ENCODE measurements at regions not wholly inside any gene's neighbourhood (a gene's known extent, or its start where the extent isn't known, plus 50 kb on each side); places are given as distances from the start of the nearest gene placed in this dataset.
A peak's percentile ranks its signal among the peaks of the same experiment; 100 is the strongest.
"Not testable (repeated sequence)": the region's sequence is repeated elsewhere in the genome, so short reads cannot be mapped to it uniquely, and the experiment has no call there.

- no peak for DNase-seq
These were observed 978.2 kb upstream of the NCAM2 start for GRCh38 chr21:20020026-20020425.

DNA sequence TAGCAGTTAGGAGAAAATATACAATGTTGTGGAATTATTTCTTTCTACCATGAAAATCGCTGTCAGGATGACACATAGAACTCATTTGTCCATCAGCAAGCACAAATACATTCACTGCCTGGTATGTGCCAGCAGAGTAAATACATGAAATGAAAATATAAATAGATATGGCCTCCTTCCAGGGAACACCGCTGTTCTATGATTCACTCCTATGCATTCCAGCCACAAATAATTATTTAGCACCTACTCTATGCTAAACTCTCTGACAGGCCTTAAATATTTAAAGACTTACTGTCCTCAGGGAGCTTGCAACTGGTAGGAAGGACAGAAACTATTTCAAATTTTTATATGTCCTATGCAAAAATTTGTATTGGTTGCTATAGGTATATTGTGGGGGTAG, 975.0 kb upstream of the NCAM2 start:
- no peak for DNase-seq

- DNase-seq, result no peak
These were observed 973.5 kb upstream of the NCAM2 start for GRCh38 chr21:20024741-20025140.

DNA sequence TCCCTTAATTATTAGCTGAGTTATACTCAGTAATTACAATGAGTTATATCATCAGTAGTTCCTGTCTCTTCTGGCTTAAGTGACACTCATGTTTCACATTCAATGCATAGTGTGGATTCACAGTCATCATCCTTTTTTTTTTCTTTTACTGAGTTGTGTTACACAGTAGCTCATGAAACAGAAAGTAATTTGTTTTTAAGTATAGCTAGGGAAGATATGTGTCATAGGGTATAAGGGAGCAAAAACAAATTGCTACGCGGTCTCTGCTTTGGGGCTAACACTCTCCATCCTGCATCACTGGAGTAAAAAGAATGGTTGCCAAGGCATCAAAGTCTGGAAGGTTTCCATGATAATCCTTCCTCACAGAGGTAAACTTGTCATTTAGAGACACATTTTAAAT, 971.7 kb upstream of the NCAM2 start:
- DNase-seq, result peak in 1 of 2 donors; percentile 78

- no peak for DNase-seq
These were observed 967.8 kb upstream of the NCAM2 start for GRCh38 chr21:20030390-20030789.

DNA sequence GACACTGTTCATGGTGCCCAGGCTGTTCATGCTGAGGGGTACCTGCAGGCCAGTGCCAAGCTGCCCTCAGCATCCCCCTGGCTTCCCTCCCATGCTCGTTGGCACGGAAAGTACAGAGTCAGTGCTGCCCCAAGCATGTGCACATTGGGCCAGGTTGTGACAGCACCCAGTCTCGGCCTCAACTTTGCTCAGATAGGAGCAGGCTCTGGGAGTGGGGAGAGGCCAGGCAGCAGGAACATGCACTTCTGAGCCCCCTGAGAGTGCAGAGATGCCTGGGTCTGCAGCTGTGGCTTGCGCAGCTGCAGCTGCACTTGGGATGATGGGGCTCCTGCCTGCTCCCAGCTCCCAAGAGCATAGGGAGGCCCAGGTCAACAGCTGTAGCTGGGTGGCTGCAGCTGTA, 966.4 kb upstream of the NCAM2 start:
- DNase-seq, result no peak

GRCh38 chr21:20040768-20041167, 957.4 kb upstream of the NCAM2 start:
- peak in 1 of 2 donors; percentile 52 for DNase-seq

- no peak for DNase-seq
These were observed 953.0 kb upstream of the NCAM2 start for GRCh38 chr21:20045197-20045596.

- not testable (repeated sequence) for DNase-seq
These were observed 949.9 kb upstream of the NCAM2 start for GRCh38 chr21:20048130-20048837.

DNA sequence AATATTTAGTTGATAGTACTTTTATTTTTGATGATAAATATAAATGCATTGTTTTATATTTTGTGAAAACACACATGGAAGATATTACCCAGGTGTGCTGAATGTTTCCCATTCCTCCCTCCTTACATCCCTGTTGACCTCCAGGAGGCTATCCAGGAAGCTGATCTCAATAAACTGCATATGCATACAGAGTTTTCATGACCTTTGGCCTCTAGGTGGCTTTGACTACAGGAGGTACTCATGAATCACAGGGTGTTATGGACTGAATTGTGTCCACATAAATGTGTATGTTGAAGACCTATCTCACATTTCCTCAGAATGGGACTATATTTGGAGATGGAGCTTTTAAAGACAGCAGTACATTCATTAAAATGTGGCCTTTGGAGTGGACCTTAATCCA, 914.9 kb upstream of the NCAM2 start:
- no peak for DNase-seq

DNA sequence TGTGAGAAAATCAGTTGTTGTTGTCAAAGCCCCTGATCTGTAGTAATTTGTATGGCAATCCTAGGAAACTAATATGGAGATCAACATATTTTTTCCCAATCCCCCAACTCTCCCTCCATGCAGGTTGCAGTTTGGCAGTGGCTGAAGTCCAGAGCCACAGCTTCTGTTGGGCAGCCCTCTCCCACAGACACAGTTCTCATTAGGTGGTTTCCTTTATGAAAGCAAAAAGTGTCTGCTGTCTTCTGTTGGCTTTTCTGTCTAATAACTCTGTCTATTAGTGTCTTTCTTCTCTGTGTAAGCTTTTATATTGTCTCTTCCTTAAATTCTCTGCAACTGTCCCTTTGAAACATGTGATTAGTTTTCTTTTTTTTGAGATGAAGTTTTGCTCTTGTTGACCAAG, 914.3 kb upstream of the NCAM2 start:
- no peak for DNase-seq

- DNase-seq, result no peak
These were observed 911.7 kb upstream of the NCAM2 start for GRCh38 chr21:20086508-20086907.

- no peak for DNase-seq
These were observed 891.8 kb upstream of the NCAM2 start for GRCh38 chr21:20106368-20106767.

GRCh38 chr21:20108016-20108415, 890.2 kb upstream of the NCAM2 start:
- peak in 1 of 2 donors; percentile 43 for DNase-seq

DNA sequence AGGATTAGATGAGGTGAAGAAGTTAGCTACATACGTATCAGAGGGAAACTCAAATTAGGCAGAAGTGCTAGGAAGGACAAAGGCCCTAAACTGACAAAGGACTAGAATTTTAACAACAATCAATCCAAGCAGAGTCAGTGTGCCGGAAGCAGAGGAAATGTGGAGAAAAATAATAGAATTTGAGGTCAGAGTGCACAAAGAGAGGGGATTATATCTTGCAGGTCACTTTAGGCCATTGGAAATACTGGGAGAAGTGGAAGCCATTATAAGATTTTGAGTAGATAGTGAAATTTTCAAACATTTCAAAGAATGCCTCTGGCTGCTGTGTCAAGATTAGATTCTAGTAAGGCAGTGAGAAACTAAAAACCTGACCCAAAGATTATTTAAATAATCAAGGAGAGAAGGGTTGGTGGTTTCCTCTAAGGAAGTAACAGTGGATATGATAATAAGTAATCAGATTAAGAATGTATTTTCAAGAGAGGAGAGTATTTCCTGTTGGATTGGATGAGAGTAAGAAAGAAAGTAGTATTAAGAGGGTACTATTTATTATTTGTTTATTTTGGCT, 889.2 kb upstream of the NCAM2 start:
- no peak for DNase-seq

DNA sequence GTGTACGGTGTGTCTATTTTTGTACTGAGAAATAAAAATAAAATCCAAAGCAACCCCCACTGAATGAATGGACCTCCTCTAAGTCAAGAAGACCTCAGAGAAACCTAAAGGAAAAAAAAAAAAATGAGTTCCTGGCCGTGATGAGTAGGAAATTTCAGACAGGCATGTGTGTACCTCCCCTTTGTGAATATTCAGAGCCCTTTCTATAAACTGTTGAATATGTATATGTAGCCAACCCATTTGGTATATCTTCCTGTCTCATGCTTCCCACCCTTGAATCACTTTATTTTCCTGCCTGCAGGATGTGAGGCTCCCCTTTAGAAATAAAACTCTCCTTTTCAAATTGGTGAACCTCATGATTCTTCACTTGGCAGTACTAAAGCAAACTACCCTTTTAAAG, 887.8 kb upstream of the NCAM2 start:
- no peak for DNase-seq

DNA sequence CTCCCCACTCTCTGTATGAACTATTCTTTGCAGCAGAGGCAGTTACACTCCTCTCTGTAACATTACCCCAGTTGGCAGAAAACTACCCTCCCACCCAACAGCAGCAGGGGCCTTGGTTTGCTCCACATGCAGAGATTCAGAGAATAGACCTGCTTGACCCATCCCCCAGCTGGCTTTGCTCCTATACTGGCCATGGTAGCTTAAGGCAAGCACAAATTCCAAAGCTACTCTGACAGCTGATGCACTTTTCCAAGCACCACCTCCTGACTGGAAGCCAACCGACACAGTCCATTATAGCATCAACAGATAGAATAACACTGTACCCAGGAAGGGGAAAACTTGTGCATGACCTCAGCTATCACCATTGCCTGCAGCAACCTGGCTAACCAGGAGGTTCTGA, 846.5 kb upstream of the NCAM2 start:
- DNase-seq, result no peak

GRCh38 chr21:20163167-20163566, 835.0 kb upstream of the NCAM2 start:
- no peak for DNase-seq

- DNase-seq, result no peak
These were observed 831.1 kb upstream of the NCAM2 start for GRCh38 chr21:20167059-20167458.

- DNase-seq, result no peak
These were observed 828.2 kb upstream of the NCAM2 start for GRCh38 chr21:20169812-20170576.

DNA sequence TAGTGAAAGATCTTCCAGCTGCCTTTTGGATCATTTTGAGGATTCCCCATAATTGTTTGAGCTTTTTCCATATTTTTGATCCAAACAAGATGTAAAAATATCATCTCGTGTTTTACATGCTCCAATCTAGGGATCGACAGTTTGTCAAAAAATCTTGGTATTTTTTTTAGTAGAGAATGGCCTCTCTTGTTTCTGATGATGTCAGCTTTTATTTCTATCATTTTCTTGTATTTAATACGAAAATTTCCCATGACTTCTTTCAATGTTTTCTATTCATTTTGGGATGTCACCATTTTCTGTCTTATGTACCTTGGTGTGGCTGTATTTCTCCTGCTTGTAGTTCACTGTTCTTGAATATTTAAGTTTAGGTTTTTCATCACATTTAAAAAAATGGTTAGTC, 812.0 kb upstream of the NCAM2 start:
- DNase-seq, result no peak

- no peak for DNase-seq
These were observed 811.2 kb upstream of the NCAM2 start for GRCh38 chr21:20187028-20187427.

DNA sequence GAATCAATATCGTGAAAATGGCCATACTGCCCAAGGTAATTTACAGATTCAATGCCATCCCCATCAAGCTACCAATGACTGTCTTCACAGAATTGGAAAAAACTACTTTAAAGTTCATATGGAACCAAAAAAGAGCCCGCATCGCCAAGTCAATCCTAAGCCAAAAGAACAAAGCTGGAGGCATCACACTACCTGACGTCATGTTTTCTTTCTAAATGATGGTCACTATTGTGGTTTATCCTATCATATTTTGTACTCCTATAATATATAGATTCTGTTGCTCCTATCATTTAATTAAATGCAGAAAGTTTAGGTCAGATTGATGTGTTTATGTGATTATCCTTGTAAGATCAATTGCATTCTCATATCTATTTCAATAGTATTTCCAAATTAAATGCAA, 796.9 kb upstream of the NCAM2 start:
- not testable (repeated sequence) for DNase-seq

- DNase-seq, result no peak
These were observed 790.9 kb upstream of the NCAM2 start for GRCh38 chr21:20207335-20207734.

Data from bone marrow (tissue), 2 donors.